SK-N-SH (cell line): ENCODE measurements at regions not wholly inside any gene's neighbourhood (a gene's known extent, or its start where the extent isn't known, plus 50 kb on each side); places are given as distances from the start of the nearest gene placed in this dataset.

Experiments
- CTCF ChIA-PET: fragments of 300-600, 350-600 bp; formaldehyde crosslinking; extraction: SDS; loops from one replicate; lab custom pipeline; 2021; lab: Yijun Ruan, JAX
- POLR2A ChIA-PET: fragments of 350-600 bp; sonication (Branson Sonifier 250); formaldehyde crosslinking; extraction: SDS; loops from one replicate; lab custom pipeline; 2020; ENCODE audit warnings: antibody characterized with exemption, inconsistent platforms; lab: Yijun Ruan, JAX
- DNase-seq: peaks from one replicate; pipeline ENCODE4 v3.0.0; 2012
- H2AFZ ChIP-seq: fragments of 200-600 bp; sonication (generic); 2 replicates; pipeline ENCODE4 v1.8.1; 2016; ENCODE audit warnings: antibody characterized with exemption, mild to moderate bottlenecking, low read depth
- H3F3A ChIP-seq: fragments of 200-600 bp; sonication (generic); replicated peaks from 2 replicates; pipeline ENCODE3; 2016; ENCODE audit warnings: antibody characterized with exemption, mild to moderate bottlenecking; ENCODE audit not compliant: insufficient read depth
- H3K27ac ChIP-seq, 2 experiments: fragments of 200-500 bp in 1 of 2; fragments of 200-600 bp in 1 of 2; sonication (Bioruptor generic) in 1 of 2; sonication (generic), shearing (Covaris generic) in 1 of 2; 2 replicates each; pipeline versions ENCODE4 v1.5.1 to v1.6.1; 2014 to 2016; ENCODE audit warnings: low read depth in 2 of 2, inconsistent platforms in 1 of 2, low read length in 1 of 2, mild to moderate bottlenecking in 1 of 2, mixed read lengths in 1 of 2
- H3K27me3 ChIP-seq: fragments of 200-600 bp; sonication (generic), shearing (Covaris generic); 2 replicates; pipeline ENCODE4 v1.6.1; 2016; ENCODE audit warnings: mixed run types; ENCODE audit not compliant: insufficient read depth
- H3K36me3 ChIP-seq, 2 experiments: fragments of 200-500 bp in 1 of 2; fragments of 200-600 bp in 1 of 2; sonication (Bioruptor generic) in 1 of 2; sonication (generic) in 1 of 2; replicated peaks in 1 of 2; 2 replicates each; pipeline versions ENCODE3 to v1.5.1; 2014 to 2016; ENCODE audit warnings: low read length in 1 of 2, mild to moderate bottlenecking in 1 of 2; ENCODE audit not compliant: insufficient read depth in 2 of 2, control insufficient read depth in 1 of 2
- H3K4me1 ChIP-seq, 2 experiments: fragments of 200-500 bp in 1 of 2; fragments of 200-600 bp in 1 of 2; sonication (Bioruptor generic) in 1 of 2; sonication (generic), shearing (Covaris generic) in 1 of 2; 2 replicates each; pipeline versions ENCODE4 v1.5.1 to v1.6.1; 2014 to 2016; ENCODE audit warnings: low read depth in 1 of 2, low read length in 1 of 2, mixed run types in 1 of 2; ENCODE audit not compliant: insufficient read depth in 2 of 2, control insufficient read depth in 1 of 2
- H3K4me2 ChIP-seq: fragments of 200-600 bp; sonication (generic), shearing (Covaris generic); 2 replicates; pipeline ENCODE4 v1.6.1; 2017; ENCODE audit warnings: mixed run types
- H3K4me3 ChIP-seq, 2 experiments: fragments of 200-500 bp in 1 of 2; fragments of 200-600 bp in 1 of 2; sonication (Bioruptor generic) in 1 of 2; sonication (generic), shearing (Covaris generic) in 1 of 2; 2 replicates each; pipeline versions ENCODE4 v1.5.1 to v1.8.1; 2014 to 2016; ENCODE audit warnings: low read depth in 2 of 2, inconsistent platforms in 1 of 2, low read length in 1 of 2, mild to moderate bottlenecking in 1 of 2, mixed read lengths in 1 of 2, moderate library complexity in 1 of 2
- H3K79me2 ChIP-seq: fragments of 200-600 bp; sonication (generic); 2 replicates; pipeline ENCODE4 v1.8.1; 2017; ENCODE audit warnings: mild to moderate bottlenecking; ENCODE audit not compliant: insufficient read depth
- H3K9ac ChIP-seq: fragments of 200-600 bp; sonication (generic); 2 replicates; pipeline ENCODE4 v1.6.1; 2017; ENCODE audit warnings: mixed run types
- H3K9me2 ChIP-seq: fragments of 200-600 bp; sonication (generic); 2 replicates; pipeline ENCODE4 v1.6.1; 2017; ENCODE audit warnings: mixed run types
- H3K9me3 ChIP-seq: fragments of 200-600 bp; sonication (generic); 2 replicates; pipeline ENCODE4 v1.6.1; 2017; ENCODE audit warnings: mixed run types, mild to moderate bottlenecking, moderate library complexity
- H4K20me1 ChIP-seq: fragments of 200-600 bp; sonication (generic); 2 replicates; pipeline ENCODE4 v1.6.1; 2017; ENCODE audit warnings: mild to moderate bottlenecking, mixed run types; ENCODE audit not compliant: insufficient read depth
- EP300 ChIP-seq, 2 experiments: IDR thresholded peaks; 2 replicates each; pipeline versions ENCODE4 v1.4.0 to v1.6.1; 2012; ENCODE audit warnings: borderline replicate concordance in 1 of 2, low read depth in 1 of 2, low read length in 1 of 2
- FOXJ3 ChIP-seq: sonication (generic); formaldehyde crosslinking; IDR thresholded peaks from 2 replicates; pipeline ENCODE4 v1.5.1; 2020; ENCODE audit warnings: mild to moderate bottlenecking, missing genetic modification reagents
- GATA2 ChIP-seq: sonication (generic); formaldehyde crosslinking; IDR thresholded peaks from 2 replicates; pipeline ENCODE4 v1.5.0; 2020; ENCODE audit warnings: mild to moderate bottlenecking, missing genetic modification reagents
- JUND ChIP-seq: IDR thresholded peaks from 2 replicates; pipeline ENCODE4 v1.4.0; 2012
- MXI1 ChIP-seq: IDR thresholded peaks from 2 replicates; pipeline ENCODE4 v1.6.1; 2012; ENCODE audit warnings: mild to moderate bottlenecking, low read depth, low read length, improper control_type of control experiment
- POLR2AphosphoS5 ChIP-seq: IDR thresholded peaks from 2 replicates; pipeline ENCODE4 v1.6.1; 2012; ENCODE audit warnings: low read depth, low read length
- RCOR1 ChIP-seq: fragments of 150-350 bp; IDR thresholded peaks from 2 replicates; pipeline ENCODE4 v1.6.1; 2017; ENCODE audit warnings: antibody characterized with exemption, low read length
- RXRA ChIP-seq: IDR thresholded peaks from 2 replicates; pipeline ENCODE4 v1.4.0; 2012; ENCODE audit warnings: low read depth, mild to moderate bottlenecking, borderline replicate concordance
- SIN3A ChIP-seq: IDR thresholded peaks from 2 replicates; pipeline ENCODE4 v1.6.1; 2012; ENCODE audit warnings: low read depth, mild to moderate bottlenecking, low read length, moderate library complexity, borderline replicate concordance
- TAF1 ChIP-seq: IDR thresholded peaks from 2 replicates; pipeline ENCODE4 v1.6.1; 2012; ENCODE audit warnings: low read depth, mild to moderate bottlenecking, low read length, moderate library complexity, borderline replicate concordance
- TCF12 ChIP-seq: IDR thresholded peaks from 2 replicates; pipeline ENCODE4 v1.4.0; 2012
- TEAD4 ChIP-seq: IDR thresholded peaks from 2 replicates; pipeline ENCODE4 v1.4.0; 2012; ENCODE audit warnings: mild to moderate bottlenecking, borderline replicate concordance; ENCODE audit not compliant: insufficient read depth
- YY1 ChIP-seq: IDR thresholded peaks from 2 replicates; pipeline ENCODE4 v1.4.0; 2012; ENCODE audit warnings: low read depth, mild to moderate bottlenecking
- WGBS: methylation state at CpG from one replicate; pipeline ENCODE4 v1.1.6; 2017; ENCODE audit warnings: low lambda C conversion rate; 5-methylcytosine and 5-hydroxymethylcytosine counted together
- TF ChIP-seq, protein P1 (sequence below): fragments of 150-350 bp; IDR thresholded peaks from 2 replicates; pipeline ENCODE4 v1.6.1; 2016; ENCODE audit warnings: mild to moderate bottlenecking, low read depth, low read length
- TF ChIP-seq, protein P2 (sequence below): IDR thresholded peaks from 2 replicates; pipeline ENCODE4; 2012

GRCh38 chr9:79001012-79001411 is 570.8 kb upstream of the TLE4 start:
- no peak overlapping the region for H3K9ac ChIP-seq
- H3K79me2 ChIP-seq, result no peaks in the 10 kb centered on the region
- H3K27me3 ChIP-seq, result no peaks in the 10 kb centered on the region
- peaks cover 0 to 8% of the 10 kb centered on the region in 2 experiments for H3K36me3 ChIP-seq
- no peak for TF ChIP-seq TAF1
- TF ChIP-seq EP300 (IDR thresholded peaks at IDR 0.05; ENCODE audit: borderline replicate concordance in 1 of 2, low read depth in 1 of 2, low read length in 1 of 2), result no peak
- TF ChIP-seq RXRA, result no peak
- no peak for TF ChIP-seq SIN3A
- TF ChIP-seq MXI1, result no peak
- TF ChIP-seq, protein P1, sequence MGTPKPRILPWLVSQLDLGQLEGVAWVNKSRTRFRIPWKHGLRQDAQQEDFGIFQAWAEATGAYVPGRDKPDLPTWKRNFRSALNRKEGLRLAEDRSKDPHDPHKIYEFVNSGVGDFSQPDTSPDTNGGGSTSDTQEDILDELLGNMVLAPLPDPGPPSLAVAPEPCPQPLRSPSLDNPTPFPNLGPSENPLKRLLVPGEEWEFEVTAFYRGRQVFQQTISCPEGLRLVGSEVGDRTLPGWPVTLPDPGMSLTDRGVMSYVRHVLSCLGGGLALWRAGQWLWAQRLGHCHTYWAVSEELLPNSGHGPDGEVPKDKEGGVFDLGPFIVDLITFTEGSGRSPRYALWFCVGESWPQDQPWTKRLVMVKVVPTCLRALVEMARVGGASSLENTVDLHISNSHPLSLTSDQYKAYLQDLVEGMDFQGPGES, result no peak
- TF ChIP-seq GATA2 (CRISPR knock-in tag), result no peak
- TF ChIP-seq RCOR1, result no peak
- TF ChIP-seq TEAD4, result no peak
- TF ChIP-seq, protein P2, sequence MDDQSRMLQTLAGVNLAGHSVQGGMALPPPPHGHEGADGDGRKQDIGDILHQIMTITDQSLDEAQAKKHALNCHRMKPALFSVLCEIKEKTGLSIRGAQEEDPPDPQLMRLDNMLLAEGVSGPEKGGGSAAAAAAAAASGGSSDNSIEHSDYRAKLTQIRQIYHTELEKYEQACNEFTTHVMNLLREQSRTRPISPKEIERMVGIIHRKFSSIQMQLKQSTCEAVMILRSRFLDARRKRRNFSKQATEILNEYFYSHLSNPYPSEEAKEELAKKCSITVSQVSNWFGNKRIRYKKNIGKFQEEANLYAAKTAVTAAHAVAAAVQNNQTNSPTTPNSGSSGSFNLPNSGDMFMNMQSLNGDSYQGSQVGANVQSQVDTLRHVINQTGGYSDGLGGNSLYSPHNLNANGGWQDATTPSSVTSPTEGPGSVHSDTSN, result no peak
- no peak for TF ChIP-seq TCF12
- no peak for TF ChIP-seq YY1
- no peak for TF ChIP-seq POLR2AphosphoS5
- TF ChIP-seq FOXJ3 (CRISPR knock-in tag), result no peak
- no peak overlapping the region for H3K4me3 ChIP-seq
- H4K20me1 ChIP-seq, result no peaks in the 10 kb centered on the region
- ChIA-PET POLR2A (no interaction called here), CTCF (interaction anchor here (1.0 kb wide), 1 partner anchor 15 kb away, joined by 3 read pairs; no protein-coding TSS in a partner anchor)
- peaks cover 5% of the 10 kb centered on the region for H3F3A ChIP-seq
- H2AFZ ChIP-seq, result no peak overlapping the region
- H3K4me2 ChIP-seq, result no peak overlapping the region
- H3K27ac ChIP-seq, result no peak overlapping the region
- 89% methylated on average over 2 of the region's 2 CpGs for WGBS
- H3K9me2 ChIP-seq, result no peaks in the 10 kb centered on the region; the same call in 1 of the 2 replicates
- no peaks in the 10 kb centered on the region for H3K4me1 ChIP-seq
- DNase-seq, result no peak
- peaks cover 7% of the 10 kb centered on the region; the same call in 1 of the 2 replicates for H3K9me3 ChIP-seq

GRCh38 chr9:79003514-79003913 is 568.3 kb upstream of the TLE4 start:
- H3K79me2 ChIP-seq, result no peaks in the 10 kb centered on the region
- H3K4me2 ChIP-seq, result no peak overlapping the region
- H3K27ac ChIP-seq, result peak overlapping the region in 1 of 2 experiments; percentile 10; a peak in 1 of 4 replicates
- ChIA-PET POLR2A (no interaction called here), CTCF (no interaction called here)
- WGBS, result 88% methylated on average over 2 of the region's 2 CpGs
- H3K36me3 ChIP-seq, result peaks cover 0 to 3% of the 10 kb centered on the region in 2 experiments
- H3K9me2 ChIP-seq, result no peaks in the 10 kb centered on the region; the same call in 1 of the 2 replicates
- H3F3A ChIP-seq, result peaks cover 5% of the 10 kb centered on the region
- DNase-seq, result no peak
- H3K4me1 ChIP-seq, result no peaks in the 10 kb centered on the region
- TF ChIP-seq, protein P2, result peak; percentile 60
- TF ChIP-seq TCF12, result no peak
- peak; percentile 9; the same call in 1 of the 2 replicates for TF ChIP-seq JUND
- TF ChIP-seq EP300 (IDR thresholded peaks at IDR 0.05; ENCODE audit: borderline replicate concordance in 1 of 2, low read depth in 1 of 2, low read length in 1 of 2), result no peak
- no peaks in the 10 kb centered on the region for H4K20me1 ChIP-seq
- no peak overlapping the region for H2AFZ ChIP-seq
- H3K9me3 ChIP-seq, result peaks cover 3% of the 10 kb centered on the region; the same call in 1 of the 2 replicates
- H3K4me3 ChIP-seq, result no peak overlapping the region
- no peaks in the 10 kb centered on the region for H3K27me3 ChIP-seq
- no peak overlapping the region for H3K9ac ChIP-seq
